ENCODE measurements at regions not wholly inside any gene's neighbourhood (a gene's known extent, or its start where the extent isn't known, plus 50 kb on each side); places are given as distances from the start of the nearest gene placed in this dataset.

- no peaks in the 10 kb centered on the region for H3K79me1 ChIP-seq (ENCODE audit: low read depth, low read length)
- no peak for FAIRE-seq
- CTCF ChIA-PET (ENCODE audit: partially characterized antibody): interaction anchor here (0.6 to 1.4 kb wide), 6 partner anchors 8 to 345 kb away, joined by 3 read pairs; no protein-coding TSS in a partner anchor
- H4K8ac ChIP-seq (ENCODE audit: extremely low read depth, insufficient read depth, low read length): no peak overlapping the region
- POLR2A ChIA-PET (ENCODE audit: partially characterized antibody): no interaction called here
- no peak overlapping the region for H2BK15ac ChIP-seq (ENCODE audit: low read length)
- no peak overlapping the region for H3K4me3 ChIP-seq (ENCODE audit: extremely low read depth in 1 of 4, insufficient read depth in 2 of 4, low read depth in 3 of 4, low read length in 4 of 4)
- no peak overlapping the region for H2BK20ac ChIP-seq (ENCODE audit: low read length)
- no peak overlapping the region for H2BK5ac ChIP-seq (ENCODE audit: low read depth, low read length)
- H4K91ac ChIP-seq (replicated peaks; ENCODE audit: insufficient read length, low read length): no peak overlapping the region
- H3K23me2 ChIP-seq (ENCODE audit: low read depth, low read length): no peaks in the 10 kb centered on the region
- H3K4me2 ChIP-seq (ENCODE audit: insufficient read depth in 1 of 2, low read depth in 2 of 2, low read length in 2 of 2): no peak overlapping the region
- no peak overlapping the region for H2AK5ac ChIP-seq (ENCODE audit: low read depth, low read length)
- TF ChIP-seq TCF12 (IDR thresholded peaks at IDR 0.05; ENCODE audit: low read depth, low read length) (no peak), NRF1 (IDR thresholded peaks at IDR 0.05; ENCODE audit: low read depth, low read length) (no peak), POLR2A (IDR thresholded peaks at IDR 0.05; ENCODE audit: control extremely low read depth in 1 of 2, low read depth in 2 of 2, low read length in 2 of 2) (no peak), CHD1 (IDR thresholded peaks at IDR 0.05; ENCODE audit: low read depth, low read length) (no peak), GTF2F1 (IDR thresholded peaks at IDR 0.05; ENCODE audit: borderline replicate concordance, low read depth, low read length) (no peak), KDM4A (IDR thresholded peaks at IDR 0.05; ENCODE audit: low read depth, low read length, severe bottlenecking) (no peak), CBX5 (IDR thresholded peaks at IDR 0.05; ENCODE audit: low read depth, low read length) (no peak), PHF8 (conservative IDR thresholded peaks at IDR 0.05; ENCODE audit: low read depth, low read length) (no peak), EP300 (IDR thresholded peaks at IDR 0.05; ENCODE audit: borderline replicate concordance in 1 of 2, low read depth in 2 of 2, low read length in 2 of 2) (no peak)
- H3K4ac ChIP-seq (replicated peaks; ENCODE audit: insufficient read length, low read depth, low read length): no peak overlapping the region
- H2BK120ac ChIP-seq (replicated peaks; ENCODE audit: low read depth, low read length): no peak overlapping the region
- no peak overlapping the region for H3K14ac ChIP-seq (ENCODE audit: insufficient read length)
- WGBS, 2 experiments (ENCODE audit: extremely low coverage in 1 of 2, insufficient coverage in 1 of 2, insufficient read length in 1 of 2, insufficient replicate concordance in 2 of 2, low coverage in 1 of 2, low lambda C conversion rate in 2 of 2, missing lambda C conversion rate in 1 of 2): 89% methylated on average over 4 of the region's 4 CpGs; no CpG with 5 or more reads in 1 of the 2 experiments
- H3K4me1 ChIP-seq (replicated peaks in 1 of 4; ENCODE audit: control insufficient read depth in 3 of 4, insufficient read depth in 4 of 4, low read length in 3 of 4): no peaks in the 10 kb centered on the region
- 0 out of 2 replicates have a peak overlapping the region, but pooled peaks have one; percentile 44 for H2AFZ ChIP-seq (ENCODE audit: low read length)
- no peaks in the 10 kb centered on the region for H3K27me3 ChIP-seq (replicated peaks in 1 of 4; ENCODE audit: control insufficient read depth in 3 of 4, extremely low read depth in 1 of 4, insufficient read depth in 3 of 4, low read length in 3 of 4)
- H3K79me2 ChIP-seq (ENCODE audit: control insufficient read depth in 1 of 2, insufficient read depth in 2 of 2, low read length in 2 of 2): no peaks in the 10 kb centered on the region
- DNase-seq (ENCODE audit: low read depth in 1 of 2, low spot score in 2 of 2): no peak
- no peaks in the 10 kb centered on the region for H3K36me3 ChIP-seq (ENCODE audit: control insufficient read depth in 2 of 4, insufficient read depth in 4 of 4, low read length in 3 of 4)
- H3K9ac ChIP-seq (replicated peaks in 1 of 4; ENCODE audit: extremely low read depth in 1 of 4, low read depth in 3 of 4, low read length in 3 of 4): no peak overlapping the region
- no peak overlapping the region for H3K23ac ChIP-seq (ENCODE audit: insufficient read length)
- H3K56ac ChIP-seq (replicated peaks; ENCODE audit: insufficient read length, low read depth, low read length): no peak overlapping the region
- H4K20me1 ChIP-seq (replicated peaks in 1 of 2; ENCODE audit: control insufficient read depth in 1 of 2, insufficient read depth in 2 of 2, low read length in 2 of 2): no peaks in the 10 kb centered on the region
- H2BK12ac ChIP-seq (ENCODE audit: low read depth, low read length): no peak overlapping the region
- no peak overlapping the region for H4K5ac ChIP-seq (ENCODE audit: insufficient read length, low read depth, low read length)
- H3K27ac ChIP-seq (ENCODE audit: low read depth, low read length): no peak overlapping the region
- no peaks in the 10 kb centered on the region for H3K9me3 ChIP-seq (ENCODE audit: insufficient read depth in 2 of 2, low read depth in 1 of 2, low read length in 1 of 2)
- H3K18ac ChIP-seq (ENCODE audit: extremely low read depth, low read length): no peak overlapping the region
Observed at GRCh38 chr3:111284503-111285183, 213.0 kb downstream of the NECTIN3 start.

All from H1 (cell line).